Peyer's patch (tissue), 4 donors: ENCODE measurements at regions not wholly inside any gene's neighbourhood (a gene's known extent, or its start where the extent isn't known, plus 50 kb on each side); places are given as distances from the start of the nearest gene placed in this dataset.

Source experiments
- DNase-seq, 3 donors: peaks; one replicate each; pipeline ENCODE4 v3.0.0-alpha.2; 2017 to 2019
- H3K27ac ChIP-seq, 4 donors: fragments of 200-600 bp; sonication (generic); one replicate each; pipeline ENCODE4 v1.5.1; 2016 to 2019
- H3K27me3 ChIP-seq, 2 donors: fragments of 200-600 bp; sonication (generic); one replicate each; pipeline ENCODE4 v1.5.1; 2019
- H3K36me3 ChIP-seq, 3 donors: fragments of 200-600 bp; sonication (generic); one replicate each; pipeline ENCODE4 v1.5.1; 2016 to 2019
- H3K4me1 ChIP-seq, 4 donors: fragments of 200-600 bp; sonication (generic); one replicate each; pipeline ENCODE4 v1.5.1; 2016 to 2019
- H3K4me3 ChIP-seq, 4 donors: fragments of 200-600 bp; sonication (generic); 1 replicate in 3 of 4; 2 replicates in 1 of 4; pipeline ENCODE4 v1.5.1; 2016 to 2019; ENCODE audit warnings: mild to moderate bottlenecking in 1 of 4
- H3K9me3 ChIP-seq, 4 donors: fragments of 200-600 bp; sonication (generic); one replicate each; pipeline ENCODE4 v1.5.1; 2016 to 2019; ENCODE audit warnings: mild to moderate bottlenecking in 1 of 4
- POLR2A ChIP-seq, 2 donors: fragments of 450-650 bp; IDR thresholded peaks; one replicate each; pipeline ENCODE4 v1.5.1; 2017; ENCODE audit warnings: antibody characterized with exemption in 2 of 2, mild to moderate bottlenecking in 2 of 2, moderate library complexity in 2 of 2
- TF ChIP-seq, protein P1 (sequence below), 6 experiments: fragments of 450-650 bp in 4 of 6; fragments of 200-600 bp in 2 of 6; sonication (generic) in 1 of 6; IDR thresholded peaks; one replicate each; pipeline ENCODE4 v1.5.1; 2017 to 2019; ENCODE audit warnings: antibody characterized with exemption in 6 of 6, mild to moderate bottlenecking in 3 of 6, moderate library complexity in 1 of 6

DNA sequence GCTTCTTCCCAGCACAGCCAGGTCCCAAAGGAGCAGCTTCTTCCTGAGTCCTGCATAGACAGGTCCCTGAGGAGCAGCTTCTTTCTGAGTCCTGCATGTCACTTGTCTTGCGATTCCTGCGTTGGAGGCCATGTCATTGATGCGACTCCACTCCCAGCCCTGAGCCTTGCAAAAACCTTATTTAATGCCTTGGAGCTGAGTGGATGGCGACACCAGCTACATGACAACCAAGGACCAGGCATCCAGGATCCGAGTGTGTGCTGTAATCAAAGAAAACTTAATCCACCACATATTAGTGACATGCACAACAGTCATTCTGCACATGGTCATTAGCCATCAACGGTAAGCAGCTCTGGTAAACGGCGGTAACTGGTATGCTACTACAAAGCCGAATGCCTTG is 315.8 kb downstream of the TEX29 start:
- no peak overlapping the region for H3K4me3 ChIP-seq
- H3K36me3 ChIP-seq, result no peaks in the 10 kb centered on the region
- no peak overlapping the region for H3K27ac ChIP-seq
- no peaks in the 10 kb centered on the region for H3K9me3 ChIP-seq
- no peaks in the 10 kb centered on the region for H3K4me1 ChIP-seq
- TF ChIP-seq, protein P1, sequence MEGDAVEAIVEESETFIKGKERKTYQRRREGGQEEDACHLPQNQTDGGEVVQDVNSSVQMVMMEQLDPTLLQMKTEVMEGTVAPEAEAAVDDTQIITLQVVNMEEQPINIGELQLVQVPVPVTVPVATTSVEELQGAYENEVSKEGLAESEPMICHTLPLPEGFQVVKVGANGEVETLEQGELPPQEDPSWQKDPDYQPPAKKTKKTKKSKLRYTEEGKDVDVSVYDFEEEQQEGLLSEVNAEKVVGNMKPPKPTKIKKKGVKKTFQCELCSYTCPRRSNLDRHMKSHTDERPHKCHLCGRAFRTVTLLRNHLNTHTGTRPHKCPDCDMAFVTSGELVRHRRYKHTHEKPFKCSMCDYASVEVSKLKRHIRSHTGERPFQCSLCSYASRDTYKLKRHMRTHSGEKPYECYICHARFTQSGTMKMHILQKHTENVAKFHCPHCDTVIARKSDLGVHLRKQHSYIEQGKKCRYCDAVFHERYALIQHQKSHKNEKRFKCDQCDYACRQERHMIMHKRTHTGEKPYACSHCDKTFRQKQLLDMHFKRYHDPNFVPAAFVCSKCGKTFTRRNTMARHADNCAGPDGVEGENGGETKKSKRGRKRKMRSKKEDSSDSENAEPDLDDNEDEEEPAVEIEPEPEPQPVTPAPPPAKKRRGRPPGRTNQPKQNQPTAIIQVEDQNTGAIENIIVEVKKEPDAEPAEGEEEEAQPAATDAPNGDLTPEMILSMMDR (IDR thresholded peaks at IDR 0.05), result no peak
- no peak for TF ChIP-seq POLR2A (IDR thresholded peaks at IDR 0.05)
- DNase-seq, result no peak
- no peaks in the 10 kb centered on the region for H3K27me3 ChIP-seq

DNA sequence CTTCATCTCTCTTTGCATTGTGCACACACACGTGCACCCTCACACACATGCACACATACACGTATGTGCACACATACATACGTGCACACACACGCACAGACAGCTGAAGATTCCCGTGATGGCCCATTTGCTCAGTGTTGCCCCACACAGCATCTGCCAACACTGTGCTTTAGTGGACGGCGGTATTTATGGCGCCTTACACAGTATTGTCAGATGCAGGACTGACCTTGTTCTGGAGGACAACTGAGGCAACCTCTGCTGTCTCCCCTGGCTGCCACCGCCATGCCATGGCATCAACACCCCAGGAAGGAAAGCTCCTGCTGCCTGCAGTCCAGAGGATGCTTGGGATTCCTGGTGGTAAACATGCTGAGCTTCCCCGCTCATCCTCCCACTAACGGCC is 316.4 kb downstream of the TEX29 start:
- Histone ChIP-seq H3K4me3 (no peak overlapping the region), H3K9me3 (no peaks in the 10 kb centered on the region), H3K4me1 (no peaks in the 10 kb centered on the region), H3K36me3 (no peaks in the 10 kb centered on the region), H3K27me3 (no peaks in the 10 kb centered on the region), H3K27ac (no peak overlapping the region)
- TF ChIP-seq, protein P1 (IDR thresholded peaks at IDR 0.05), result no peak
- TF ChIP-seq POLR2A (IDR thresholded peaks at IDR 0.05), result no peak
- no peak for DNase-seq

DNA sequence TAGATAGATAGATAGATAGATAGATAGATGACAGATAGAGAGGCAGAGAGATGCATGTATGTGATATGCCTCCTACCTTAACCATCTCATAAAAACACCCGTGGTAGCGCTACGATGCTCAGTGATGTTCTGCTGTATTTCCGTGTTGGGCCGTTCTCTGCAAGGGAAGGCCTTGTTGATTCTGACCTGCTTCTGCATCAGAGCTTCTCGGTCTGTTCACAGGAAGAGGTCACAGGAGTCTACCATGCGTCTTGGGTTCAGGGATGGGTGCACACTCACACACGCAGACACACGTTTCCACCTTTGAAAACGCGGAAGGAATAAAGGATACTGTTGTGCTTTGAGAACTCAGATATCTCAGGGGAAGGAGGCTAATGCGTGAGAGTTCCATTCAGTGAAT is 316.9 kb downstream of the TEX29 start:
- Histone ChIP-seq H3K27me3 (no peaks in the 10 kb centered on the region), H3K9me3 (no peaks in the 10 kb centered on the region), H3K4me1 (no peaks in the 10 kb centered on the region), H3K27ac (no peak overlapping the region), H3K4me3 (no peak overlapping the region), H3K36me3 (no peaks in the 10 kb centered on the region)
- TF ChIP-seq, protein P1 (IDR thresholded peaks at IDR 0.05), result no peak
- TF ChIP-seq POLR2A (IDR thresholded peaks at IDR 0.05), result no peak
- DNase-seq, result no peak

DNA sequence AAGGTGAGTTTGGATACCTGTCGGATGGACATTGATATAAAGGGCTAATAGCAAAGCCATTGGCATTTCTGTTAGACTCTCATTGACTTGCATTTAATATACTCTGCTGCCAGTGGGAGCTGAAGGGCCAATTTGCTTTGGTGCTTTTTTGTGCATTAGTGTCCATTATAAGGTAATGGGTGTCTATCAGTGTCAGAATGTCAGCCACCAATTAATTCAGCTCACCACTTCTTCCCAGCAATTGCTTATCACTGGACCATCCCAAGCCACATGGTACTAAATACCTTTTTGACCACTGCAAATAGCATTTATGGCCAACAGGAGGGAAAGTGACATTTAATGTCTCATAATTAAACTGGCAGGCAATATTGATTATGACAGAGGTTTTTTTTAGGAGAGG is 317.8 kb downstream of the TEX29 start:
- H3K27ac ChIP-seq, result no peak overlapping the region
- no peaks in the 10 kb centered on the region for H3K27me3 ChIP-seq
- DNase-seq, result no peak
- H3K36me3 ChIP-seq, result no peaks in the 10 kb centered on the region
- no peaks in the 10 kb centered on the region for H3K4me1 ChIP-seq
- no peak overlapping the region for H3K4me3 ChIP-seq
- H3K9me3 ChIP-seq, result no peaks in the 10 kb centered on the region
- no peak for TF ChIP-seq POLR2A (IDR thresholded peaks at IDR 0.05)
- TF ChIP-seq, protein P1 (IDR thresholded peaks at IDR 0.05), result no peak

DNA sequence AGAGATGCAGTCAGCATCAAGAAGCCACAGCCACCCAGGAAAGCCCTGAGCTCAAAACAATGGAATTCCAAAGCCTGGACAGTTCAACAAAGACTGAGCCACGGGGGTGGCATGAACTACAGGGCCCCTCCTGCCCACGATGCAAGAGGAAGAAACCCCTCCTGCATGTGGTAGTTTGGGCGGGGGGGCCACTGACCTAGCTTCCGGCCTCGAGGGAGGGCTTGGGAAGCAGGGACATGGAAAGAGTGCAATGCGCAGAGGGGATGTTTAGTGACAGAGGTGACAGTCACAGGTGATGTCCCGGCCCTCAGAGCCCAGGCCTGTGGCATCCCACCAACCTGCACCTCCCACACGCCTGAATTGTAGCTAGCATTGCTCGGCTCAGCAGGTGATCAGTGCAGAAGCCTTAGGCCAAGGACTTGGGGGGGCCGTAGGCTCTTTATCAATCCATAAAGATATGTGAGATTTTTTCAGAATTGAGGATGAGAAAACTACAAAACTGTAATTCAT is 318.8 kb downstream of the TEX29 start:
- no peak for DNase-seq
- TF ChIP-seq, protein P1 (IDR thresholded peaks at IDR 0.05), result no peak

DNA sequence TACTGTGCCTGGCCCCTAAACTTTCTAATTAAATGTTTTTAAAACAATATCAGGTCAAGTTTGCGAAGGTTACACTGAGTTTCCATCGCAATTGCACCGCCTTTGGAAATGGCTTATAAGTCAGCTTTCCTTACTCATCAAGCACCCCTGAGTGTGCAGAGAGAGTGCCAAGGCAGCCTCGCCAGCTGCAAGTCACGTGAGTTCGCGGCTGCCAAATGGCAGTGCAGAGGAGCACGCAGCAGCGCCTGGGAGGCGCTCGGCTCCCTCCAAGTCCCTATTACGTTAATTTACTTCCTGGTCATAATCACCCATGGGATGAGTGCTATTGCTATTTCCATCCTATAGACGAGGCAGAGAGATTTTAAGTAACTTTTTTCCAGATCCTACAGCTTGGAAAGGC is 319.6 kb downstream of the TEX29 start:
- Histone ChIP-seq H3K4me1 (no peaks in the 10 kb centered on the region), H3K9me3 (no peaks in the 10 kb centered on the region), H3K4me3 (no peak overlapping the region), H3K36me3 (no peaks in the 10 kb centered on the region), H3K27me3 (no peaks in the 10 kb centered on the region), H3K27ac (no peak overlapping the region)
- no peak for TF ChIP-seq POLR2A (IDR thresholded peaks at IDR 0.05)
- TF ChIP-seq, protein P1 (IDR thresholded peaks at IDR 0.05), result no peak
- no peak for DNase-seq

More for the DNA sequence above, 318.8 kb downstream of the TEX29 start:
- H3K27ac ChIP-seq, result no peak overlapping the region
- H3K36me3 ChIP-seq, result no peaks in the 10 kb centered on the region
- no peak overlapping the region for H3K4me3 ChIP-seq
- no peaks in the 10 kb centered on the region for H3K4me1 ChIP-seq
- H3K9me3 ChIP-seq, result no peaks in the 10 kb centered on the region
- no peaks in the 10 kb centered on the region for H3K27me3 ChIP-seq
